ENCODE measurements at regions not wholly inside any gene's neighbourhood (a gene's known extent, or its start where the extent isn't known, plus 50 kb on each side); places are given as distances from the start of the nearest gene placed in this dataset.

DNA sequence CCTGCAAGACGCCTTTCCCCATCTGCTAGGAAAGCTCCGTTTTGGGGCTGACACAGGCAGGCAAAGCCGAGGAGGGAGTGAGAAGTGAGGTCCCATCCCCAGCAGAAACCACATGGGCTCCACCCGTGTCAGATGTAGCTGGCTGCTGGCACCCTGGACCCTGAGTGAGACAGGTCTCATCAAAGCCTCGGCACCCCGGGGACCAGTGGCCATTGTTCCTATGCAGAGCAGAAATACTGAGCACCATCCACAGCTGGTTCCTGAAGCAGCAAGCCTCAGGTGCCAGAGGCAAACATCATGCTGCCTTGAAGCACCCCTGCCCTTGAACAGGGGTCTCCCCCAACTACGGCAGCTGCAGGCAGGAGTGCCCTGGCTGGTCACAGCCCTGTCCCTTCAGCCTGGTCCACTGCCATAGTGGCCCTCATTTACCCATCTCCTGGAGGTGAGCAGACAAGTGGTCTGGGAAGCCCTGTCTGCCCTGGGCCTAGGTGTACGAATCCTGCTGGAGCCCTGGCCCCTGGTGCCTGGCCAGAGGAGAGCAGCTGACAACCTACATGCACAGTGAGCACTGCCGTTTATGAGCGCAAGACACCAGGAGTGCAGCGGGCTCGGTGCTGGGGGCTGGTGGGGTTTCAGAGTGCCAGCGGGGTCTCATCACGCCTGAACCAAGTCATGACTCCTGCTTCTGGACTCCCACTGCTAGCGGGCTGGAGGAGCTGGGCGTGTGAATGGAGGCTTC lies 289.8 kb upstream of the RTL1 start:
- H3K4me3 ChIP-seq (ENCODE audit: insufficient read depth, low read depth, low read length) = no peak overlapping the region
- H2AFZ ChIP-seq (ENCODE audit: low read depth, low read length) = no peak overlapping the region
- no peaks in the 10 kb centered on the region for H3K4me1 ChIP-seq (ENCODE audit: insufficient read depth, low read length)
- H3K27ac Mint-ChIP-seq (ENCODE audit: unreplicated experiment) = no peak overlapping the region
- DNase-seq (ENCODE audit: low read depth) = no peak
- H3K36me3 ChIP-seq (ENCODE audit: insufficient read depth, low read length) = no peaks in the 10 kb centered on the region
- H3K27me3 ChIP-seq (ENCODE audit: insufficient read depth, low read length) = peaks cover 5% of the 10 kb centered on the region
- no peak overlapping the region for H3K27ac ChIP-seq (ENCODE audit: low read depth, low read length)
- H3K4me3 Mint-ChIP-seq (ENCODE audit: unreplicated experiment) = no peak overlapping the region
- no peaks in the 10 kb centered on the region for H3K9me3 ChIP-seq (ENCODE audit: insufficient read depth, low read depth, low read length)
- no peak overlapping the region for H3K4me2 ChIP-seq (ENCODE audit: low read length)
- H3K36me3 Mint-ChIP-seq (ENCODE audit: low read depth, unreplicated experiment) = no peaks in the 10 kb centered on the region
- H3K4me1 Mint-ChIP-seq (ENCODE audit: low read depth, unreplicated experiment) = no peaks in the 10 kb centered on the region
- TF ChIP-seq EZH2 (IDR thresholded peaks at IDR 0.05; ENCODE audit: insufficient read depth, low read length) = no peak
- TF ChIP-seq, protein P1, sequence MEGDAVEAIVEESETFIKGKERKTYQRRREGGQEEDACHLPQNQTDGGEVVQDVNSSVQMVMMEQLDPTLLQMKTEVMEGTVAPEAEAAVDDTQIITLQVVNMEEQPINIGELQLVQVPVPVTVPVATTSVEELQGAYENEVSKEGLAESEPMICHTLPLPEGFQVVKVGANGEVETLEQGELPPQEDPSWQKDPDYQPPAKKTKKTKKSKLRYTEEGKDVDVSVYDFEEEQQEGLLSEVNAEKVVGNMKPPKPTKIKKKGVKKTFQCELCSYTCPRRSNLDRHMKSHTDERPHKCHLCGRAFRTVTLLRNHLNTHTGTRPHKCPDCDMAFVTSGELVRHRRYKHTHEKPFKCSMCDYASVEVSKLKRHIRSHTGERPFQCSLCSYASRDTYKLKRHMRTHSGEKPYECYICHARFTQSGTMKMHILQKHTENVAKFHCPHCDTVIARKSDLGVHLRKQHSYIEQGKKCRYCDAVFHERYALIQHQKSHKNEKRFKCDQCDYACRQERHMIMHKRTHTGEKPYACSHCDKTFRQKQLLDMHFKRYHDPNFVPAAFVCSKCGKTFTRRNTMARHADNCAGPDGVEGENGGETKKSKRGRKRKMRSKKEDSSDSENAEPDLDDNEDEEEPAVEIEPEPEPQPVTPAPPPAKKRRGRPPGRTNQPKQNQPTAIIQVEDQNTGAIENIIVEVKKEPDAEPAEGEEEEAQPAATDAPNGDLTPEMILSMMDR (IDR thresholded peaks at IDR 0.05; ENCODE audit: insufficient read depth, low read depth, low read length) = no peak
- no peak for FAIRE-seq
- no peak overlapping the region for H3K9ac ChIP-seq (ENCODE audit: low read length)
- H3K9me3 Mint-ChIP-seq (ENCODE audit: unreplicated experiment) = peaks cover 7% of the 10 kb centered on the region
- no peaks in the 10 kb centered on the region for H3K79me2 ChIP-seq (ENCODE audit: insufficient read depth, low read length)
- H3K27me3 Mint-ChIP-seq (ENCODE audit: low read depth, unreplicated experiment) = peaks cover 60% of the 10 kb centered on the region
- no peaks in the 10 kb centered on the region for H4K20me1 ChIP-seq (ENCODE audit: insufficient read depth, low read length)

DNA sequence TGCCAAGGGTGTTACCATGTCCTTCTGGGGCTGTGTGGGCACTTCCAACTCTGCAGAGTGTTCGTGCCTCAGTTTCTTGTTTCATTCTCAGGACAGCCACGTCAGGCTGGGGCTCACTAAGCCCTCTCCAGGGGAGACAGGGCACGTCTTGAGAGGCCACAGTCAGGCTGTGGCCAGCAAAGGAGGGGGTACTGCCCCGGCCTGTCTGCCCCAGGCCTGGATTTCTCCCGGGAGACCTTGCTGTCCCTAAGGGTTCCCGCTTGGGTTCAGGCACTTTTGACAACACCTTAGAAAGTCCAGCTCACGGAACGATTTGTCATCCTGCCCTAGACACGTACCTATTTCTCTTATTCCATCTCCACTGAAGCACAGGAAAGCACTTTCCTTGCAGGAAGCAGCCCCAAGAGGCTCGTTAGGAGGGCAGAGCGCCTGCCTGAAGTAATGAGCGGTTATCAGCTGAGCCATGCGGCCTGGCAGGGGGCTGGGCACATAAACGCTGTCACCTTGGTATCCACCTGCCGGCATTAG lies 290.4 kb upstream of the RTL1 start:
- Histone ChIP-seq H3K4me3 (ENCODE audit: insufficient read depth, low read depth, low read length) (no peak overlapping the region), H3K4me1 (ENCODE audit: insufficient read depth, low read length) (no peaks in the 10 kb centered on the region), H4K20me1 (ENCODE audit: insufficient read depth, low read length) (no peaks in the 10 kb centered on the region), H3K4me2 (ENCODE audit: low read length) (no peak overlapping the region), H3K36me3 (ENCODE audit: insufficient read depth, low read length) (no peaks in the 10 kb centered on the region), H3K9me3 (ENCODE audit: insufficient read depth, low read depth, low read length) (no peaks in the 10 kb centered on the region), H3K9ac (ENCODE audit: low read length) (no peak overlapping the region), H2AFZ (ENCODE audit: low read depth, low read length) (no peak overlapping the region), H3K27me3 (ENCODE audit: insufficient read depth, low read length) (peaks cover 5% of the 10 kb centered on the region), H3K79me2 (ENCODE audit: insufficient read depth, low read length) (no peaks in the 10 kb centered on the region), H3K27ac (ENCODE audit: low read depth, low read length) (no peak overlapping the region)
- Mint-ChIP-seq H3K27me3 (ENCODE audit: low read depth, unreplicated experiment) (peaks cover 65% of the 10 kb centered on the region), H3K9me3 (ENCODE audit: unreplicated experiment) (peaks cover 7% of the 10 kb centered on the region), H3K4me3 (ENCODE audit: unreplicated experiment) (no peak overlapping the region), H3K36me3 (ENCODE audit: low read depth, unreplicated experiment) (no peaks in the 10 kb centered on the region), H3K27ac (ENCODE audit: unreplicated experiment) (no peak overlapping the region), H3K4me1 (ENCODE audit: low read depth, unreplicated experiment) (no peaks in the 10 kb centered on the region)
- FAIRE-seq (no peak), DNase-seq (ENCODE audit: low read depth) (no peak)
- TF ChIP-seq EZH2 (IDR thresholded peaks at IDR 0.05; ENCODE audit: insufficient read depth, low read length) = no peak
- TF ChIP-seq, protein P1 (IDR thresholded peaks at IDR 0.05; ENCODE audit: insufficient read depth, low read depth, low read length) = no peak

Data from astrocyte (in vitro differentiated cells and primary cell).